CD4-positive, CD25-positive, alpha-beta regulatory T cell (primary cell): ENCODE measurements at regions not wholly inside any gene's neighbourhood (a gene's known extent, or its start where the extent isn't known, plus 50 kb on each side); places are given as distances from the start of the nearest gene placed in this dataset.
A peak's percentile ranks its signal among the peaks of the same experiment; 100 is the strongest.

Experiments used
- ATAC-seq, 2 donors: fragments of 150-1000 bp; cut with Tn5 transposase; one replicate each; pipeline ENCODE4 v1.10.0; 2021; ENCODE audit warnings: low read depth in 2 of 2, moderate number of reproducible peaks in 2 of 2, moderate library complexity in 1 of 2
- DNase-seq, 3 donors: peaks; one replicate each; pipeline versions ENCODE4 v3.0.0 to v3.0.0-alpha.2; 2012 to 2022; ENCODE audit warnings: mixed read lengths in 1 of 3
- H3K27ac ChIP-seq: one replicate; pipeline ENCODE4 v1.7.0; 2013; ENCODE audit warnings: mild to moderate bottlenecking, low read length; ENCODE audit not compliant: insufficient read depth, poor library complexity, severe bottlenecking
- H3K27me3 ChIP-seq: one replicate; pipeline ENCODE4 v1.7.0; 2013; ENCODE audit warnings: low read length; ENCODE audit not compliant: control insufficient read depth, insufficient read depth
- H3K36me3 ChIP-seq: one replicate; pipeline ENCODE4 v1.7.0; 2013; ENCODE audit warnings: mild to moderate bottlenecking, low read length, moderate library complexity; ENCODE audit not compliant: control insufficient read depth, insufficient read depth
- H3K4me1 ChIP-seq: 2 replicates; pipeline ENCODE4 v1.7.0; 2013; ENCODE audit warnings: mild to moderate bottlenecking, low read length; ENCODE audit not compliant: insufficient read depth, control insufficient read depth, poor library complexity, severe bottlenecking
- H3K4me3 ChIP-seq: one replicate; pipeline ENCODE4 v1.7.0; 2013; ENCODE audit warnings: low read depth, mild to moderate bottlenecking, low read length, moderate library complexity
- H3K9me3 ChIP-seq, 2 experiments: 1 replicate in 1 of 2; 2 replicates in 1 of 2; pipeline ENCODE4 v1.7.0; 2013; ENCODE audit warnings: low read length in 2 of 2, mild to moderate bottlenecking in 1 of 2, moderate library complexity in 1 of 2; ENCODE audit not compliant: control insufficient read depth in 2 of 2
- H3K27ac Mint-ChIP-seq, 3 donors: one replicate each; pipeline ENCODE4 v1.8.0; 2020 to 2022; ENCODE audit warnings: mild to moderate bottlenecking in 3 of 3, mixed read lengths in 3 of 3, moderate library complexity in 2 of 3
- H3K27me3 Mint-ChIP-seq: one replicate; pipeline ENCODE4 v1.8.0; 2022; ENCODE audit warnings: mild to moderate bottlenecking, mixed read lengths
- H3K36me3 Mint-ChIP-seq: one replicate; pipeline ENCODE4 v1.8.0; 2020; ENCODE audit warnings: mixed read lengths
- H3K4me1 Mint-ChIP-seq, 4 donors: one replicate each; pipeline ENCODE4 v1.8.0; 2020 to 2022; ENCODE audit warnings: mixed read lengths in 4 of 4, mild to moderate bottlenecking in 1 of 4
- H3K4me3 Mint-ChIP-seq, 4 donors: one replicate each; pipeline ENCODE4 v1.8.0; 2020 to 2022; ENCODE audit warnings: mild to moderate bottlenecking in 4 of 4, mixed read lengths in 4 of 4, moderate library complexity in 3 of 4
- H3K9me3 Mint-ChIP-seq, 7 donors: one replicate each; pipeline ENCODE4 v1.8.0; 2020 to 2022; ENCODE audit warnings: mixed read lengths in 7 of 7, mild to moderate bottlenecking in 3 of 7, moderate library complexity in 2 of 7

GRCh38 chr10:78589687-78590086, 479.1 kb upstream of the ZMIZ1 start:
- H3K9me3 Mint-ChIP-seq, result no peaks in the 10 kb centered on the region
- peaks cover 4% of the 10 kb centered on the region for H3K27me3 Mint-ChIP-seq
- H3K36me3 ChIP-seq, result no peaks in the 10 kb centered on the region
- no peaks in the 10 kb centered on the region for H3K4me1 Mint-ChIP-seq
- H3K9me3 ChIP-seq, result no peaks in the 10 kb centered on the region
- ATAC-seq (no peak), DNase-seq (no peak)
- H3K4me1 ChIP-seq, result no peaks in the 10 kb centered on the region
- no peak overlapping the region for H3K27ac Mint-ChIP-seq
- no peaks in the 10 kb centered on the region for H3K27me3 ChIP-seq
- no peak overlapping the region for H3K4me3 ChIP-seq
- H3K27ac ChIP-seq, result no peak overlapping the region
- H3K36me3 Mint-ChIP-seq, result no peaks in the 10 kb centered on the region
- no peak overlapping the region for H3K4me3 Mint-ChIP-seq

GRCh38 chr10:78591066-78591465, 477.7 kb upstream of the ZMIZ1 start:
- Histone ChIP-seq H3K27me3 (no peaks in the 10 kb centered on the region), H3K9me3 (no peaks in the 10 kb centered on the region), H3K27ac (no peak overlapping the region), H3K4me3 (no peak overlapping the region), H3K36me3 (no peaks in the 10 kb centered on the region), H3K4me1 (no peaks in the 10 kb centered on the region)
- no peaks in the 10 kb centered on the region for H3K4me1 Mint-ChIP-seq
- no peaks in the 10 kb centered on the region for H3K36me3 Mint-ChIP-seq
- peaks cover 4% of the 10 kb centered on the region for H3K27me3 Mint-ChIP-seq
- no peak overlapping the region for H3K27ac Mint-ChIP-seq
- H3K9me3 Mint-ChIP-seq, result no peaks in the 10 kb centered on the region
- ATAC-seq (no peak), DNase-seq (no peak)
- peak overlapping the region in 1 of 4 donors; percentile 16 for H3K4me3 Mint-ChIP-seq

GRCh38 chr10:78594559-78595268, 474.1 kb upstream of the ZMIZ1 start:
- Mint-ChIP-seq H3K9me3 (no peaks in the 10 kb centered on the region), H3K36me3 (no peaks in the 10 kb centered on the region), H3K4me3 (no peak overlapping the region), H3K27me3 (peaks cover 4% of the 10 kb centered on the region), H3K27ac (no peak overlapping the region), H3K4me1 (no peaks in the 10 kb centered on the region)
- H3K27ac ChIP-seq, result no peak overlapping the region
- DNase-seq (no peak), ATAC-seq (no peak)
- no peak overlapping the region for H3K4me3 ChIP-seq
- H3K9me3 ChIP-seq, result no peaks in the 10 kb centered on the region
- no peaks in the 10 kb centered on the region for H3K4me1 ChIP-seq
- H3K27me3 ChIP-seq, result no peaks in the 10 kb centered on the region
- H3K36me3 ChIP-seq, result no peaks in the 10 kb centered on the region

- Histone ChIP-seq H3K4me1 (no peaks in the 10 kb centered on the region), H3K36me3 (no peaks in the 10 kb centered on the region), H3K27ac (no peak overlapping the region), H3K27me3 (no peaks in the 10 kb centered on the region), H3K9me3 (no peaks in the 10 kb centered on the region), H3K4me3 (no peak overlapping the region)
- H3K4me1 Mint-ChIP-seq, result no peaks in the 10 kb centered on the region
- ATAC-seq (no peak), DNase-seq (no peak)
- H3K4me3 Mint-ChIP-seq, result no peak overlapping the region
- peaks cover 4% of the 10 kb centered on the region for H3K27me3 Mint-ChIP-seq
- H3K36me3 Mint-ChIP-seq, result no peaks in the 10 kb centered on the region
- no peak overlapping the region for H3K27ac Mint-ChIP-seq
- H3K9me3 Mint-ChIP-seq, result no peaks in the 10 kb centered on the region
Measured at GRCh38 chr10:78595269-78595619, 473.5 kb upstream of the ZMIZ1 start.

- H3K27me3 ChIP-seq, result no peaks in the 10 kb centered on the region
- no peak overlapping the region for H3K27ac Mint-ChIP-seq
- H3K4me3 ChIP-seq, result no peak overlapping the region
Measured at GRCh38 chr10:78596556-78596955, 472.2 kb upstream of the ZMIZ1 start.

GRCh38 chr10:78597796-78598555, 470.8 kb upstream of the ZMIZ1 start:
- Mint-ChIP-seq H3K27ac (no peak overlapping the region), H3K27me3 (no peaks in the 10 kb centered on the region), H3K4me1 (no peaks in the 10 kb centered on the region), H3K9me3 (no peaks in the 10 kb centered on the region), H3K4me3 (no peak overlapping the region), H3K36me3 (no peaks in the 10 kb centered on the region)
- H3K36me3 ChIP-seq, result no peaks in the 10 kb centered on the region
- no peaks in the 10 kb centered on the region for H3K9me3 ChIP-seq
- no peaks in the 10 kb centered on the region for H3K27me3 ChIP-seq
- H3K4me3 ChIP-seq, result no peak overlapping the region
- ATAC-seq, result no peak
- DNase-seq, result no peak
- no peak overlapping the region for H3K27ac ChIP-seq
- H3K4me1 ChIP-seq, result no peaks in the 10 kb centered on the region

More at GRCh38 chr10:78596556-78596955, 472.2 kb upstream of the ZMIZ1 start:
- Histone ChIP-seq H3K4me1 (no peaks in the 10 kb centered on the region), H3K9me3 (no peaks in the 10 kb centered on the region), H3K27ac (no peak overlapping the region), H3K36me3 (no peaks in the 10 kb centered on the region)
- ATAC-seq (no peak), DNase-seq (no peak)
- H3K4me3 Mint-ChIP-seq, result no peak overlapping the region
- peaks cover 4% of the 10 kb centered on the region for H3K27me3 Mint-ChIP-seq
- no peaks in the 10 kb centered on the region for H3K4me1 Mint-ChIP-seq
- no peaks in the 10 kb centered on the region for H3K9me3 Mint-ChIP-seq
- no peaks in the 10 kb centered on the region for H3K36me3 Mint-ChIP-seq

GRCh38 chr10:78599122-78599853, 469.5 kb upstream of the ZMIZ1 start:
- Histone ChIP-seq H3K9me3 (no peaks in the 10 kb centered on the region), H3K27ac (no peak overlapping the region), H3K4me3 (no peak overlapping the region), H3K36me3 (no peaks in the 10 kb centered on the region), H3K4me1 (no peaks in the 10 kb centered on the region), H3K27me3 (no peaks in the 10 kb centered on the region)
- no peaks in the 10 kb centered on the region for H3K4me1 Mint-ChIP-seq
- H3K27me3 Mint-ChIP-seq, result no peaks in the 10 kb centered on the region
- H3K27ac Mint-ChIP-seq, result no peak overlapping the region
- DNase-seq, result no peak
- no peak overlapping the region for H3K4me3 Mint-ChIP-seq
- H3K36me3 Mint-ChIP-seq, result no peaks in the 10 kb centered on the region
- H3K9me3 Mint-ChIP-seq, result no peaks in the 10 kb centered on the region
- no peak for ATAC-seq
